ENCODE measurements at regions not wholly inside any gene's neighbourhood (a gene's known extent, or its start where the extent isn't known, plus 50 kb on each side); places are given as distances from the start of the nearest gene placed in this dataset.

GRCh38 chr1:5688081-5689077 lies 303.8 kb downstream of the NPHP4 start:
- TF ChIP-seq POLR2A (IDR thresholded peaks at IDR 0.05) (no peak), CTCF (IDR thresholded peaks at IDR 0.05 in 4 of 5, conservative IDR thresholded peaks at IDR 0.05 in 1 of 5) (no peak)

All from gastrocnemius medialis (tissue), 4 donors.